KG1 (cell line): ENCODE measurements at regions not wholly inside any gene's neighbourhood (a gene's known extent, or its start where the extent isn't known, plus 50 kb on each side); places are given as distances from the start of the nearest gene placed in this dataset.

ENCODE experiments used
- DNase-seq: peaks from one replicate; lab custom pipeline; 2025; lab: John Stamatoyannopoulos, UW

DNA sequence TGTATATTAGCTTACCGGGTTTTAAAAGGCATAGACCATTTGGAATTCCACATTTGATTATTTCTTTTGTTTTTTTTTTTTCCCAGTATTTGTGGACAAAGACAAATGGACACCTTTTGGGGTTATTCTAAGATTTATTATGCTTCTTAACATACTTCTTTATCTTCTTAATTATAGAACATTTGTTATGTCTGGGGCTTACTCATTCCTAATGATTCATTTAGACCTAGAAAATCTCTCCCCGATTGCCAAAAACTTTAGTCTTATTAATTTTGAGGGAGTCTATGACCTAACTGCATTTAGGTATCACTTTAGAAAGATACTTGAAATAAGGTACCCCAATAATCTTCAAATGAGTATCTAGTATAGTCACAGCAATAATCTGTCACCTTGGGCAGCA, 170.7 kb upstream of the PREP start:
- DNase-seq: no peak

GRCh38 chr6:105573138-105573537, 170.3 kb upstream of the PREP start:
- DNase-seq: no peak

DNA sequence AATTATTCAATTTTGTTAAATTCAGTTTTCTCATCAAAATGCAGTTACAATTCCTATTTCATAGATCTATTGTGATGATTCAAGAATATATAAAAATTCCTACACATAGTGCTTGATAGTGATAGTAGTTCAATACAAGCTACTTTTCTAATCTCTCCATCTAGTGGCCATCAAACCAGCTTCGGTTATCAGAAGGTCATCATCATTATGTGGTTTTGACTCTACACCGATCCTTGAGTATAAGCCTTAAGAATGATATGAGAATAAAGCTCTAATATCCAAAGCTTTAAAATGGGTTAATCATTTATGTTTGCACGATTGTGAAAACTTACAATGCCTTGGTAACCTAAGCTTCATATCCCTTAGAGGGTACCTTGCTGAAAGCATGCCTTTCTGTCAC, 167.5 kb upstream of the PREP start:
- no peak for DNase-seq

DNA sequence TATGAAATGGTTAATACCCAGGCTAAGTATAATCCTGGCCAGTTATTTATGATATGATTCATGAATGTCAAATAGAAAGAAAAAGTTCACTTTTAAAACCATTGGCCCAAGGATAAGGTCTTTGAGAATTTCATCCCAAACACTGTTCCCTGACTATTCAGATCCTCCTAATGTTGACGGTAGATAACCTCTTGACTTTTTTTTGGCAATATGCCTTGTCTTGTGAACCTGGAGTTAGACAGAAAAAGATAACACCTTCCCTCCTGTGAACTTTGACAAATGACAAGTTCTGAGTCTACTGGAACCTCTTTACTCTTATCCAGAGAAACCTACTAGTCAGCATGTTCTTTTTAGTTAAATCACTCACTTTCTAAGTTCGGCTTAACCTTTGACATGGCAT, 166.8 kb upstream of the PREP start:
- no peak for DNase-seq

GRCh38 chr6:105568751-105569150, 165.9 kb upstream of the PREP start:
- no peak for DNase-seq

- DNase-seq: no peak
These were observed 165.3 kb upstream of the PREP start for GRCh38 chr6:105568142-105568541.

GRCh38 chr6:105567140-105567539, 164.3 kb upstream of the PREP start:
- no peak for DNase-seq

DNA sequence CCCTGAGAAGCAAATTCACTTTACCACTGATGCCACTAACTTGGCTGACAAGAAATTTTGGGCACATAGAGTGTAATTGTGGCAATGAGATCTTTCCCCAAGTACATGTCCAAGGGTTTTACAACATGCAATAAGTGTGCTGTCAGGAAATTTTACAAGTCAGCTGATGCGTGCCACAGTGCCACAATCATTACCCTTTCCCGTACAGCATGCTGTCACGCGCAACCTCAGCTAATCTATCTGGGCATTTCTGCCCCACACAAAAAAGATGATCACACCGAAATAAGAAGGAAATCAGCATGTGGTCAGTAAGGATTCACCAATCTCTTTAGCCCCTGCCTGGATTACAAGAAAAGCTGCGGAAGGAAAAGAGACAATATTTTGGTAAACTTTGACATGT, 163.6 kb upstream of the PREP start:
- no peak for DNase-seq

GRCh38 chr6:105564121-105564902, 161.4 kb upstream of the PREP start:
- no peak for DNase-seq

GRCh38 chr6:105562027-105562426, 159.1 kb upstream of the PREP start:
- DNase-seq: no peak

DNA sequence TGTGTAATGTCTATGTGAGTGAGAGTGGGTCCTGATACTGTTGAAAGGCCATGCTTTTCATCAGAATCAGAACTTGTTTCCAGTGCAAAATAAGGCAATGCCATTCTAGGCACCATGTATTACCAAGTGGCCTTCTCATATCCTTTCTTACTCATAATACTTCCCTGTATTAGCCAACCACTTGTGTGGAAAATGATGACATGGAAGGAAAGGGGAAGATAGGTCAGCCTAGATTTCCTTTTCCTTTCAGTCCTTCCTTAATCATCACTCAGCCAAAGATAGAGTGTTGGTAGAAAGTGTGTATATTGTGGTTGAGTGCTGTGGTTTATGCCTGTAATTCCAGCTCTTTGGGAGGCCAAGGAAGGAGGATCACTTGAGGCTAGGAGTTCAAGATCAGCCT, 158.6 kb upstream of the PREP start:
- DNase-seq: no peak

- DNase-seq: no peak
These were observed 157.8 kb upstream of the PREP start for GRCh38 chr6:105560611-105561066.

- DNase-seq: no peak
These were observed 154.4 kb upstream of the PREP start for GRCh38 chr6:105557291-105557690.

DNA sequence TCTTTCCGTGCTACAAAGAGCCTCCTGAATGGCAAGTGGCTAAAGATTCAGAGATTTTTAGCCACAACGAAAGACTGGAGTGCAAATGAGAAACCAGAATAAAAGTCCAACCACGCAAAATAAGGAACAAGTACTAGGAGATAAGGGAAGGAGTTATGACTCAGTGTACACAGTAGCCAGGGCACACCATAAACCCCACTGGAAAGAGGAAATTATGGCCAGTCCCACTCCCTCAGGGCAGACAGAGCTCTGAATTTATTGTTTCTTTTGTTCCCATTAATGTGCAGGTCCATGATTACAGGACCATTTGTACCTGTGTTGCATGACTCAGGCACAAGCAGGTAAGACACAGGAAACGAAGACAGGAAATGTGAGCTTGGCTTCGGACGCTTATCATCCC, 150.3 kb upstream of the PREP start:
- DNase-seq: no peak

DNA sequence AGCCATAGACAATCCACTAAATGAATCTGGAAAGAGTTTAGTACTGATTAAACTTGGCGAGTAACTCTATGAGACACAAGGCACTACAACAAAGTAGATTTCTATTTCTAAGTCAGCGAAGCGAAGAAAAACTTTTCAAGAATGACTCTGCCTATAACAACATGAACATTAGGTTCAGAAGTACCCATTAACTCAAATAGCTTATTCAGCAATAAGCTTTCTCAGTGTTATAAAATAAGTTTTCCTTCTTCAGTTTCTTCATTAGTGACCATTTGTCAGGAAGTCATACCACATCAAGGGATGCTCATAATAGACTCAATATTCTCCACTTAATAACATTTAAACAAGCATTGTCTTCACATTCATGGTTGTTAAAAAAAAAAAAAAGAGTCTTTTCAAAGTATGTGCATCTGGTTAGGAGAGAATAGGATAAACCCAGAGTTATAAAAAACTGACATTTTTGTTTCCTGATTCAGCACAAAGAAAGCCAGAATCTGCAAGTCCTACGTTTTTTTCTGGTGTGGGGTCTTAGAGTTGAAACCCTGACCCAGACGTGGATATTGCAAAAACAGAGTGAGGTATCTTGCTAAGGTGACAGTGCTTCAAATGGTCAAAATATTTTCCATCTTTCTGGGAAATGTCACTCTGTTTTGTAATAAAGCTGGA, 148.2 kb upstream of the PREP start:
- DNase-seq: no peak

GRCh38 chr6:105546754-105547153, 143.9 kb upstream of the PREP start:
- DNase-seq: no peak

- no peak for DNase-seq
These were observed 143.3 kb upstream of the PREP start for GRCh38 chr6:105545947-105546731.

DNA sequence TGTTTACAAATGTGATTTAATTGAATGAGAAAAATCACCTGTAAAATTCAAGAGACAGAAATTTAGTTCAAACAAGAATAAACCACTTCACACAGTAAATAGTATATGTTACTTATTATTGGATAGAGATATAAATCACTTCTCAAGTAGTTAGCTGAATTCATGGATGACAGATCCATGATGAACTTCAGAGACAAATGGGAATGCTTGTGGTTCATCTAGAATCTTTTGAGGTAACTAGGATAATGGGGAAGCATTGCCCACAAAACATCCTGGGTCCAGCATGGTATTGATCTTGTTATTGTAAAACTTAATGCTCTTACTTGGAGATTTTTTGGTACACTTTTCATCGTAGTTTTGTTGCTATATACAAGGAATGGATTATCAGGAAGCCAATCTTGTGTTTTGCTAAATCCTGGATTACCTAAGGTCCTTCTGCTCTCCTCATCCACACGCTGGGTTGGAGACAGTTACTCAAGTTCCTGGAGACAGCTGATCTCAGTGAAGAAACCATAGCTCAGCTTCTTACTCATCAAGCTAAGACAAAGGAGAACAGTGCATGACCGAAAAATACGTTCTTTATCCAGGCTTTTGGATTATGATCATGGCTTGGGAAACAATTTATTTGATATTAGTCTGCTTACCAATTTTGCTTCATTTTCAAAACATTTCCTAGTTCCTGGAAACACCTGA, 142.5 kb upstream of the PREP start:
- DNase-seq: no peak

DNA sequence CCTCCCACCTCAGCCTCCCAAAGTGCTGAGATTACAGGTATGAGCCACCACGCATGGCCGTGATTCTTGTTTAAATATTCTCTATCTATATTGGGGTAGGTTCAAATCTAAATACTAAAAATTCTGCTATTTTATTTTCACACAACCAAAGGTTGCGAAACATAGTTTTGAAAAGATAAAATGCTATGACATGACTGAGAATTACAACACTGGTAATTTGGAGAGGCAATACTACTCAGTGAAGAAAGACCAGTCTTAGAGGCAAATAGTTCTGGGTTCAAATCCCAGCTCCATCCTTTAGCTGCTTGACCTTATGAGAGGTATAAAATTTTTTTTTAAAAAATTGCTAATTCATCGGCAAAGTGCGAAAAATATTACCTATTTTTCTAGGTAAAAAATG, 137.0 kb upstream of the PREP start:
- no peak for DNase-seq

DNA sequence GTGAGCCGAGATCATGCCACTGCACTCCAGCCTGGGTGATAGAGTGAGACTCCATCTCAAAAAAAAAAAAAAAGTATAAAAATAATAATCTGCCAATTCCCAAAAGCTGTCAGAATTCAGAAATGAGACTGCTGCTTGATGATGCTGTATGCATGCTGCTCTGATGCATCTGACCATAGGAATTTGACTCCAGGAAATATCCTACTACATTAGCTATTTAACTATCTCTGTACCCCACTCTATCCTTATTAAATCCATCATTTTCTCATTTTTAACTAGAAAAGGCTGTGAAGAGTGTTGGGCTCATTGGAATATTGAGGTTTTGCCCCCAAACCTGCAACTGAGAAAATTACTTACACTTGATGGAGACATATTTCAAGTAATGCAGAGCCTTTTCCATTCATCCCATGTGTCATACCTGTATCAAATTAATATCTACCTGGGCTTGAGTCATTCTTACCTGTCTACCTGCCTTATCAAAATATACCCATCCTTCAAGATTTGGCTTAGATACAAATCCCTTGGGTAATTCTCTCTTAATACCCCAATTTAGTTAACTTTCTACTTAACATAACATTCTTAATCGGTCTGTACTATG, 135.2 kb upstream of the PREP start:
- no peak for DNase-seq

DNA sequence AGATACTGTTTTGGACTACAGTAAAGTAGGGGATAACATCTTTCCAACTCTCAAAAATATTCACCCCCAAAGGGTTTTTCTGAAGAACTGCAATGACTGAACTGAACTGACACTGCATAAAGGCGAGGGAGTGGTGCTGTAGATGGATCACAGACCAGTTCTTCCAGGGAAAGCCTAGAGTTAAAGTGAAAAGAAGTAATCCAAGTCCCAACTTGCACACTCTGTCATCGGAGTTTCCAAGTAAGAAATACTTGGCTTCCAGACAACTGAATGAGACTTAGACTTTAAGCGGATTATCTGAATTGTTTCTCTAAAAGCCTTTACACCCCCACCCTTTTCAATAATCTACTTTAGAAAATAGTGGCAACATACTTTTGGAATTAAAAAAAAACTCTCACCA, 134.1 kb upstream of the PREP start:
- DNase-seq: no peak

GRCh38 chr6:105533301-105533700, 130.4 kb upstream of the PREP start:
- no peak for DNase-seq
